Keratinocyte (primary cell): ENCODE measurements at regions not wholly inside any gene's neighbourhood (a gene's known extent, or its start where the extent isn't known, plus 50 kb on each side); places are given as distances from the start of the nearest gene placed in this dataset.

ENCODE experiments used
- CTCF ChIP-seq, 3 experiments: IDR thresholded peaks in 1 of 3; conservative IDR thresholded peaks in 1 of 3; optimal IDR thresholded peaks in 1 of 3; 2 replicates in 2 of 3; 3 replicates in 1 of 3; pipeline versions ENCODE3 to v1.5.1; 2011; ENCODE audit warnings: low read length in 3 of 3, mild to moderate bottlenecking in 3 of 3, moderate library complexity in 2 of 3, control low read depth in 1 of 3, inconsistent platforms in 1 of 3; ENCODE audit not compliant: insufficient read depth in 2 of 3; ENCODE audit errors: extremely low read depth in 1 of 3
- EZH2 ChIP-seq: IDR thresholded peaks from one replicate; pipeline ENCODE4 v1.6.1; 2012; ENCODE audit warnings: inconsistent platforms, mild to moderate bottlenecking, low read length, moderate library complexity

GRCh38 chr9:3740690-3741419, 215.1 kb upstream of the RFX3 start:
- no peak for TF ChIP-seq CTCF (optimal IDR thresholded peaks at IDR 0.05 in 1 of 3, IDR thresholded peaks at IDR 0.05 in 1 of 3, conservative IDR thresholded peaks at IDR 0.05 in 1 of 3; ENCODE audit: extremely low read depth in 1 of 3, insufficient read depth in 2 of 3, low read length in 3 of 3)
- no peak for TF ChIP-seq EZH2
